Endothelial cell (in vitro differentiated cells): ENCODE measurements at regions not wholly inside any gene's neighbourhood (a gene's known extent, or its start where the extent isn't known, plus 50 kb on each side); places are given as distances from the start of the nearest gene placed in this dataset.

Experiments
- DNase-seq: peaks from one replicate; pipeline ENCODE4 v3.0.0; 2021; ENCODE audit warnings: low spot score
- H3K27ac Mint-ChIP-seq: one replicate; pipeline ENCODE4 v1.8.0; 2021; ENCODE audit warnings: mixed read lengths, inconsistent platforms; ENCODE audit not compliant: unreplicated experiment
- H3K27me3 Mint-ChIP-seq: one replicate; pipeline ENCODE4 v1.8.0; 2021; ENCODE audit warnings: mild to moderate bottlenecking, moderate library complexity, mixed read lengths, inconsistent platforms; ENCODE audit not compliant: unreplicated experiment
- H3K36me3 Mint-ChIP-seq: one replicate; pipeline ENCODE4 v1.8.0; 2021; ENCODE audit warnings: mild to moderate bottlenecking, low read depth, mixed read lengths, inconsistent platforms; ENCODE audit not compliant: unreplicated experiment
- H3K4me1 Mint-ChIP-seq: one replicate; pipeline ENCODE4 v1.8.0; 2021; ENCODE audit warnings: mild to moderate bottlenecking, mixed read lengths, inconsistent platforms; ENCODE audit not compliant: unreplicated experiment
- H3K4me3 Mint-ChIP-seq: one replicate; pipeline ENCODE4 v1.8.0; 2021; ENCODE audit warnings: mild to moderate bottlenecking, mixed read lengths, inconsistent platforms; ENCODE audit not compliant: unreplicated experiment
- H3K9me3 Mint-ChIP-seq: one replicate; pipeline ENCODE4 v1.8.0; 2021; ENCODE audit warnings: mixed read lengths, inconsistent platforms; ENCODE audit not compliant: unreplicated experiment
- CTCF ChIP-seq: fragments of 200-600 bp; sonication (generic); IDR thresholded peaks from one replicate; pipeline ENCODE4 v1.5.0; 2021; ENCODE audit warnings: antibody characterized with exemption; ENCODE audit not compliant: unreplicated experiment

GRCh38 chr6:8686077-8686476, 250.7 kb upstream of the SLC35B3 start:
- Mint-ChIP-seq H3K4me3 (no peak overlapping the region), H3K27ac (no peak overlapping the region), H3K9me3 (no peaks in the 10 kb centered on the region), H3K27me3 (no peaks in the 10 kb centered on the region), H3K4me1 (no peaks in the 10 kb centered on the region), H3K36me3 (no peaks in the 10 kb centered on the region)
- TF ChIP-seq CTCF = no peak
- DNase-seq = no peak

GRCh38 chr6:8683204-8683603, 247.9 kb upstream of the SLC35B3 start:
- Mint-ChIP-seq H3K36me3 (no peaks in the 10 kb centered on the region), H3K4me1 (no peaks in the 10 kb centered on the region), H3K27ac (no peak overlapping the region), H3K9me3 (no peaks in the 10 kb centered on the region), H3K4me3 (no peak overlapping the region), H3K27me3 (no peaks in the 10 kb centered on the region)
- DNase-seq = no peak
- TF ChIP-seq CTCF = no peak

GRCh38 chr6:8679823-8680222, 244.5 kb upstream of the SLC35B3 start:
- TF ChIP-seq CTCF = no peak
- Mint-ChIP-seq H3K36me3 (no peaks in the 10 kb centered on the region), H3K27me3 (no peaks in the 10 kb centered on the region), H3K27ac (no peak overlapping the region), H3K4me1 (no peaks in the 10 kb centered on the region), H3K9me3 (no peaks in the 10 kb centered on the region), H3K4me3 (no peak overlapping the region)
- DNase-seq = no peak

GRCh38 chr6:8678466-8678865, 243.1 kb upstream of the SLC35B3 start:
- Mint-ChIP-seq H3K9me3 (no peaks in the 10 kb centered on the region), H3K4me3 (no peak overlapping the region), H3K27me3 (no peaks in the 10 kb centered on the region), H3K27ac (no peak overlapping the region), H3K4me1 (no peaks in the 10 kb centered on the region), H3K36me3 (no peaks in the 10 kb centered on the region)
- TF ChIP-seq CTCF = no peak
- DNase-seq = no peak

GRCh38 chr6:8674126-8674525, 238.8 kb upstream of the SLC35B3 start:
- Mint-ChIP-seq H3K27me3 (no peaks in the 10 kb centered on the region), H3K4me1 (no peaks in the 10 kb centered on the region), H3K36me3 (no peaks in the 10 kb centered on the region), H3K9me3 (no peaks in the 10 kb centered on the region), H3K4me3 (no peak overlapping the region), H3K27ac (no peak overlapping the region)
- no peak for DNase-seq
- TF ChIP-seq CTCF = no peak
